ENCODE measurements at regions not wholly inside any gene's neighbourhood (a gene's known extent, or its start where the extent isn't known, plus 50 kb on each side); places are given as distances from the start of the nearest gene placed in this dataset.
A peak's percentile ranks its signal among the peaks of the same experiment; 100 is the strongest.

- no peaks in the 10 kb centered on the region for H3K79me2 ChIP-seq (replicated peaks; ENCODE audit: insufficient read depth)
- ATAC-seq (no peak), DNase-seq (ENCODE audit: low spot score) (no peak)
- H3K9me3 Mint-ChIP-seq: no peaks in the 10 kb centered on the region
- peaks cover 2% of the 10 kb centered on the region for H3K27me3 Mint-ChIP-seq (ENCODE audit: insufficient read depth, low read depth, poor library complexity)
- H3K4me1 ChIP-seq (ENCODE audit: insufficient read depth): no peaks in the 10 kb centered on the region
- H3K9me2 ChIP-seq (ENCODE audit: insufficient read depth): no peaks in the 10 kb centered on the region
- TF ChIP-seq NANOG (IDR thresholded peaks at IDR 0.05; ENCODE audit: borderline replicate concordance) (no peak), EZH2phosphoT487 (IDR thresholded peaks at IDR 0.05; ENCODE audit: unreplicated experiment) (no peak)
- no peak overlapping the region for H2AFZ ChIP-seq
- no peaks in the 10 kb centered on the region for H3K27me3 ChIP-seq (ENCODE audit: insufficient read depth)
- no peak overlapping the region for H3K4me3 ChIP-seq
- no peak overlapping the region for H3K4me3 Mint-ChIP-seq
- H3K36me3 ChIP-seq (ENCODE audit: insufficient read depth): no peaks in the 10 kb centered on the region
- H3K4me1 Mint-ChIP-seq: no peaks in the 10 kb centered on the region; the same call in 2 of the 3 replicates
- no peaks in the 10 kb centered on the region for H4K20me1 ChIP-seq (replicated peaks; ENCODE audit: insufficient read depth)
- H3K4me2 ChIP-seq: no peak overlapping the region
- H3F3A ChIP-seq (replicated peaks; ENCODE audit: low read depth): no peaks in the 10 kb centered on the region
- H3K27ac ChIP-seq (ENCODE audit: low read depth): no peak overlapping the region
- H3K36me3 Mint-ChIP-seq (ENCODE audit: low read depth): no peaks in the 10 kb centered on the region
- no peak overlapping the region for H3K27ac Mint-ChIP-seq
These were observed 62.0 kb downstream of the HFE start for GRCh38 chr6:26149240-26149639.

- ATAC-seq (no peak), DNase-seq (ENCODE audit: low spot score) (no peak)
- Histone ChIP-seq H3K27me3 (ENCODE audit: insufficient read depth) (no peaks in the 10 kb centered on the region), H3K4me1 (ENCODE audit: insufficient read depth) (0 out of 2 replicates have a peak, but pooled peaks cover 5% of the 10 kb centered on the region), H3K27ac (ENCODE audit: low read depth) (no peak overlapping the region), H3K36me3 (ENCODE audit: insufficient read depth) (no peaks in the 10 kb centered on the region), H4K20me1 (replicated peaks; ENCODE audit: insufficient read depth) (no peaks in the 10 kb centered on the region), H3K4me2 (no peak overlapping the region), H2AFZ (no peak overlapping the region), H3K9me2 (ENCODE audit: insufficient read depth) (no peaks in the 10 kb centered on the region), H3K4me3 (no peak overlapping the region), H3K79me2 (replicated peaks; ENCODE audit: insufficient read depth) (no peaks in the 10 kb centered on the region), H3F3A (replicated peaks; ENCODE audit: low read depth) (peaks cover 7% of the 10 kb centered on the region)
- peaks cover 12% of the 10 kb centered on the region for H3K4me1 Mint-ChIP-seq
- peak overlapping the region; percentile 20 for H3K27ac Mint-ChIP-seq
- H3K9me3 Mint-ChIP-seq: peaks cover 8% of the 10 kb centered on the region
- H3K4me3 Mint-ChIP-seq: no peak overlapping the region
- H3K36me3 Mint-ChIP-seq (ENCODE audit: low read depth): no peaks in the 10 kb centered on the region; the same call in 2 of the 3 replicates
- peaks cover 20% of the 10 kb centered on the region for H3K27me3 Mint-ChIP-seq (ENCODE audit: insufficient read depth, low read depth, poor library complexity)
- no peak for TF ChIP-seq EZH2phosphoT487 (IDR thresholded peaks at IDR 0.05; ENCODE audit: unreplicated experiment)
- no peak for TF ChIP-seq ZNF114 (CRISPR knock-in tag; IDR thresholded peaks at IDR 0.05)
- no peak for TF ChIP-seq ZNF331 (CRISPR knock-in tag; IDR thresholded peaks at IDR 0.05; ENCODE audit: low read depth)
- no peak for TF ChIP-seq REST (IDR thresholded peaks at IDR 0.05; ENCODE audit: unreplicated experiment)
- TF ChIP-seq JUNB (IDR thresholded peaks at IDR 0.05; ENCODE audit: unreplicated experiment): no peak
- no peak for TF ChIP-seq CREB1 (CRISPR knock-in tag; IDR thresholded peaks at IDR 0.05; ENCODE audit: low read depth)
- TF ChIP-seq ETS1 (IDR thresholded peaks at IDR 0.05): no peak
- no peak for TF ChIP-seq STAT1 (IDR thresholded peaks at IDR 0.05; ENCODE audit: unreplicated experiment)
- TF ChIP-seq CTCF (conservative IDR thresholded peaks at IDR 0.05; ENCODE audit: low read depth in 2 of 2): no peak
- no peak for TF ChIP-seq POLR2AphosphoS5 (IDR thresholded peaks at IDR 0.05; ENCODE audit: low read depth)
- no peak for TF ChIP-seq EZH2 (IDR thresholded peaks at IDR 0.05; ENCODE audit: low read depth, unreplicated experiment)
- no peak for TF ChIP-seq NANOG (IDR thresholded peaks at IDR 0.05; ENCODE audit: borderline replicate concordance)
These were observed 65.2 kb downstream of the HFE start for GRCh38 chr6:26152226-26153101.
